Suprapubic skin (tissue), 3 donors: ENCODE measurements at regions not wholly inside any gene's neighbourhood (a gene's known extent, or its start where the extent isn't known, plus 50 kb on each side); places are given as distances from the start of the nearest gene placed in this dataset.

Experiments used
- EP300 ChIP-seq: sonication (generic); formaldehyde crosslinking; IDR thresholded peaks from one replicate; pipeline ENCODE4 v1.6.1; 2017; ENCODE audit warnings: antibody characterized with exemption
- TF ChIP-seq, protein P1 (sequence below), 2 donors: fragments of 200-600 bp in 1 of 2; fragments of 450-650 bp in 1 of 2; sonication (generic) in 1 of 2; IDR thresholded peaks; one replicate each; pipeline ENCODE4 v1.5.1; 2016 to 2019; ENCODE audit warnings: antibody characterized with exemption in 2 of 2, mild to moderate bottlenecking in 1 of 2, moderate library complexity in 1 of 2

- TF ChIP-seq, protein P1, sequence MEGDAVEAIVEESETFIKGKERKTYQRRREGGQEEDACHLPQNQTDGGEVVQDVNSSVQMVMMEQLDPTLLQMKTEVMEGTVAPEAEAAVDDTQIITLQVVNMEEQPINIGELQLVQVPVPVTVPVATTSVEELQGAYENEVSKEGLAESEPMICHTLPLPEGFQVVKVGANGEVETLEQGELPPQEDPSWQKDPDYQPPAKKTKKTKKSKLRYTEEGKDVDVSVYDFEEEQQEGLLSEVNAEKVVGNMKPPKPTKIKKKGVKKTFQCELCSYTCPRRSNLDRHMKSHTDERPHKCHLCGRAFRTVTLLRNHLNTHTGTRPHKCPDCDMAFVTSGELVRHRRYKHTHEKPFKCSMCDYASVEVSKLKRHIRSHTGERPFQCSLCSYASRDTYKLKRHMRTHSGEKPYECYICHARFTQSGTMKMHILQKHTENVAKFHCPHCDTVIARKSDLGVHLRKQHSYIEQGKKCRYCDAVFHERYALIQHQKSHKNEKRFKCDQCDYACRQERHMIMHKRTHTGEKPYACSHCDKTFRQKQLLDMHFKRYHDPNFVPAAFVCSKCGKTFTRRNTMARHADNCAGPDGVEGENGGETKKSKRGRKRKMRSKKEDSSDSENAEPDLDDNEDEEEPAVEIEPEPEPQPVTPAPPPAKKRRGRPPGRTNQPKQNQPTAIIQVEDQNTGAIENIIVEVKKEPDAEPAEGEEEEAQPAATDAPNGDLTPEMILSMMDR (IDR thresholded peaks at IDR 0.05): no peak
- TF ChIP-seq EP300: no peak
Observed at GRCh38 chr10:10456856-10457255, 560.8 kb upstream of the CELF2 start.
